ENCODE measurements at regions not wholly inside any gene's neighbourhood (a gene's known extent, or its start where the extent isn't known, plus 50 kb on each side); places are given as distances from the start of the nearest gene placed in this dataset.

DNA sequence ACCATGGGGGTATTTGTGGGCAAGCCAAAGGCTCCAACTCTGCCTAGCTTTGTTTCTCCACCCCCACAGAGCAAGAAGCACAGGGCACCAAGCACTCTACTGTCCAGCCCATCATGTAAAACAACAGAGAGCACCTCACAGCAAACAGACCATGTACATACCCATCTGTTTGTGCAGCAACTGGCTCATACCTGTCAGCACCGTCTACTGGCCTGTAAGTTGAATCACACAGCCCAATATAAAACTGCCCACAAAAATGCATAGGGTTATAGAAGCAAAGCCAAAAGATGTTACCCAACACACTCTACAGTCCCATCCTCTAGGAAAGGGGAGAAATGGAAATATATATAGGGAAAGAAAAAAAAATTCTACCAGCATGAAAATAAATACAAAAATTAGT lies 139.7 kb upstream of the CPNE4 start:
- TF ChIP-seq, protein P1, sequence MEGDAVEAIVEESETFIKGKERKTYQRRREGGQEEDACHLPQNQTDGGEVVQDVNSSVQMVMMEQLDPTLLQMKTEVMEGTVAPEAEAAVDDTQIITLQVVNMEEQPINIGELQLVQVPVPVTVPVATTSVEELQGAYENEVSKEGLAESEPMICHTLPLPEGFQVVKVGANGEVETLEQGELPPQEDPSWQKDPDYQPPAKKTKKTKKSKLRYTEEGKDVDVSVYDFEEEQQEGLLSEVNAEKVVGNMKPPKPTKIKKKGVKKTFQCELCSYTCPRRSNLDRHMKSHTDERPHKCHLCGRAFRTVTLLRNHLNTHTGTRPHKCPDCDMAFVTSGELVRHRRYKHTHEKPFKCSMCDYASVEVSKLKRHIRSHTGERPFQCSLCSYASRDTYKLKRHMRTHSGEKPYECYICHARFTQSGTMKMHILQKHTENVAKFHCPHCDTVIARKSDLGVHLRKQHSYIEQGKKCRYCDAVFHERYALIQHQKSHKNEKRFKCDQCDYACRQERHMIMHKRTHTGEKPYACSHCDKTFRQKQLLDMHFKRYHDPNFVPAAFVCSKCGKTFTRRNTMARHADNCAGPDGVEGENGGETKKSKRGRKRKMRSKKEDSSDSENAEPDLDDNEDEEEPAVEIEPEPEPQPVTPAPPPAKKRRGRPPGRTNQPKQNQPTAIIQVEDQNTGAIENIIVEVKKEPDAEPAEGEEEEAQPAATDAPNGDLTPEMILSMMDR (conservative IDR thresholded peaks at IDR 0.05; ENCODE audit: low read depth): no peak
- ChIA-PET CTCF (no interaction called here), POLR2A (ENCODE audit: low non-redundant PET) (no interaction called here)
- H3K27ac ChIP-seq: no peak overlapping the region
- no peak for DNase-seq (ENCODE audit: low spot score)

GRCh38 chr3:132180337-132180791 lies 136.8 kb upstream of the ACP3 start:
- CTCF ChIA-PET: interaction anchor here (0.6 to 4.6 kb wide), 2 partner anchors 92 to 142 kb away, joined by 3 to 21 read pairs; no protein-coding TSS in a partner anchor
- TF ChIP-seq, protein P1 (conservative IDR thresholded peaks at IDR 0.05; ENCODE audit: low read depth): peak; percentile 65
- no peak overlapping the region for H3K27ac ChIP-seq
- peak; percentile 57 for DNase-seq (ENCODE audit: low spot score)
- POLR2A ChIA-PET (ENCODE audit: low non-redundant PET): no interaction called here

- TF ChIP-seq, protein P1 (conservative IDR thresholded peaks at IDR 0.05; ENCODE audit: low read depth): no peak
- ChIA-PET POLR2A (ENCODE audit: low non-redundant PET) (no interaction called here), CTCF (interaction anchor here (1.1 to 1.4 kb wide), 2 partner anchors 146 to 177 kb away, joined by 3 to 5 read pairs; no protein-coding TSS in a partner anchor)
- no peak overlapping the region for H3K27ac ChIP-seq
- DNase-seq (ENCODE audit: low spot score): no peak
Observed at GRCh38 chr3:132183811-132184210, 133.4 kb upstream of the ACP3 start.

DNA sequence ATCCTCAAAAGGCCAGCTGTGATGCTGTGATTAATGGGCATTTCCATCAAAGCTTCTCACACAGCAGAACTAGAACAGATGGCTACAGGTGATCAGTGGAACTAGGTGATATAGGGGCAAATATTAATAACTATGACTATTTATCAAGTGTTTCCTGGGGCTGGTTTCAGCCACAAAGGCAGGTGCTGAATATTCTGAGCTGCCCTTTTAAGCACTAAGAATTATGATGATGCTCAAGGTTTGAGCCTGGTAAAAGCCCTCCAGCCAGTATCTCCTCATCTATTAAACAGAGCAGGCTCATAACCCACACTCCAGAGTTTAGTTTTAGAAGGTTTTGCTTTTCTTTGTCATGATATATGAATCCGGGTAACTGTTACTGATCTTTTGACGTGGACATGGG lies 129.5 kb upstream of the ACP3 start:
- CTCF ChIA-PET: no interaction called here
- TF ChIP-seq, protein P1 (conservative IDR thresholded peaks at IDR 0.05; ENCODE audit: low read depth): no peak
- POLR2A ChIA-PET (ENCODE audit: low non-redundant PET): no interaction called here
- no peak overlapping the region for H3K27ac ChIP-seq
- no peak for DNase-seq (ENCODE audit: low spot score)

- TF ChIP-seq, protein P1 (conservative IDR thresholded peaks at IDR 0.05; ENCODE audit: low read depth): no peak
- CTCF ChIA-PET: interaction anchor here (0.9 kb wide), 1 partner anchor 151 kb away, joined by 4 read pairs; no protein-coding TSS in a partner anchor
- DNase-seq (ENCODE audit: low spot score): no peak
- H3K27ac ChIP-seq: no peak overlapping the region
- POLR2A ChIA-PET (ENCODE audit: low non-redundant PET): no interaction called here
Observed at GRCh38 chr3:132189601-132190000, 127.6 kb upstream of the ACP3 start.

DNA sequence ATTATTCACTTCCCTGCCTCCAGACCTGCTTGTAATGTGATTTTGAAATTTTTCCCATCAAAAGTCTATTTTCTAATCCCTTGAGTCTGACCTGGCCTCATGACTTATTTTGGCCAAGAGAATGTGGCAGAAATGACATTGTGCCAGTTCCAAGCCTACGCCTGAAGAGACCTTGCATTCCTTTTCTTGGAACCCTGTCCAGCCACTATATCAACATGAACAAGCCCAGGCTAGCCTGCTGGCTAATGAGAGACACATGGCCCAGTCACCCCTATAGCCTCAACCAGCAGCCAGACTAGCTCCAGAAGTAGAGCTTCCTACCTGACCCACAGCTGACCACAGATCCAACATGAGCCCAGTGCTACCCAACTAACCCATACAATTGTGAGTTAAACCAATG lies 121.1 kb upstream of the ACP3 start:
- DNase-seq (ENCODE audit: low spot score): no peak
- ChIA-PET CTCF (no interaction called here), POLR2A (ENCODE audit: low non-redundant PET) (no interaction called here)
- no peak overlapping the region for H3K27ac ChIP-seq
- TF ChIP-seq, protein P1 (conservative IDR thresholded peaks at IDR 0.05; ENCODE audit: low read depth): no peak

DNA sequence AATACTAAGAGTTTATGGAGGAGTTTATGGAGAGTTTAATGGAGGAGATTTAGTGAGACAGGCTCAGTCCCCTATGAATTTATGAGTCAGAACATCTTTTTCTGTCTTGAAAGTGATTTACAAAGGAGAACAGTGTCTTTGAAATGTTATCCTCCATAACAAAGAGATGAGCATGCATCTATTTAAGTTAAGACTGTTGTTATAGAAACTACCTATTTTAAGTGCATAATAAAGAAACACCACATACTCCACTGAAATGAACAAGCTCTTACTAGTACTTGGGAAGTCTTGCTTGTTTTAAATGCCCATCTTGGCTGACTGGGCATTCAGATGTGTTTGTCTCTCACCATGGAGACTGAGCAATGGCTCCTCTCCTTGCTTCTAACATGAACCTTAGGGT lies 118.7 kb upstream of the ACP3 start:
- no peak for DNase-seq (ENCODE audit: low spot score)
- TF ChIP-seq, protein P1 (conservative IDR thresholded peaks at IDR 0.05; ENCODE audit: low read depth): no peak
- POLR2A ChIA-PET (ENCODE audit: low non-redundant PET): no interaction called here
- no peak overlapping the region for H3K27ac ChIP-seq
- CTCF ChIA-PET: no interaction called here

Data from RWPE1 (cell line).